ENCODE measurements at regions not wholly inside any gene's neighbourhood (a gene's known extent, or its start where the extent isn't known, plus 50 kb on each side); places are given as distances from the start of the nearest gene placed in this dataset.

DNA sequence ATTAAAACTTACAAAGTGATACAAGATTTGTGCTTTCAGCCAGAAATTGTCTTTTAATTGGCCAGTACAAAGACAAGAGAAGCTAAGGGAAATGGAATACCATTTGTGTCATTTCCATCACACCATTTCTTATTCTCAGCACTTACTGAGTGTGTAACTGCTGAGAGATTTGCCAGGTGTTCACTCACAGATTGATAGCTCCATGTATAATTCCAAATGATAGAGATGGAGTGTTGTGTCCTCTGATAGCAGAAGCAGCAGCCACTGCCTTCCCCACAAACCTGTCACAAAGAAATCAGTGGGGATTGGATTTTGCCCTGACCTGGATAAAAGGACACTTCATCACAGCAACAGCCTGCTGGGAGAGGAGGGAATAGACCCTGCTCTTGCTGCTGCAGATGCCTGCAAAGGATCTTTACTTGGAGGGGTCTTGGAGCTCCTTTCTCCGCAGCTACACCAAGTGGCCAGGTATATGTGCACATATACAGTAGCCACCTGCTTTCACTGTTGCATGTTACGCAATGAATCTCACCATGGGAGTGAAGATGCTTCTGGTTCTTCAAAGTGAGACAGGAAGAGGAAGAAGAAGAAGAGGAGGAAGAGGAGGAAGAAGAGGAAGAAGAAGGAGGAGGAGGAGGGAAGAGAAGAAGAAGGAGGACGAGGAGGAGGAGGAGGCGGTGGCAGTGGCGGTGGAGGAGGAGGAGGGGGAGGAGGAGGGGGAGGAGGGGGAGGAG is 78.7 kb upstream of the KCNJ15 start:
- no peak overlapping the region for H3K4me3 ChIP-seq (ENCODE audit: low read depth, low read length)
- TF ChIP-seq, protein P1, sequence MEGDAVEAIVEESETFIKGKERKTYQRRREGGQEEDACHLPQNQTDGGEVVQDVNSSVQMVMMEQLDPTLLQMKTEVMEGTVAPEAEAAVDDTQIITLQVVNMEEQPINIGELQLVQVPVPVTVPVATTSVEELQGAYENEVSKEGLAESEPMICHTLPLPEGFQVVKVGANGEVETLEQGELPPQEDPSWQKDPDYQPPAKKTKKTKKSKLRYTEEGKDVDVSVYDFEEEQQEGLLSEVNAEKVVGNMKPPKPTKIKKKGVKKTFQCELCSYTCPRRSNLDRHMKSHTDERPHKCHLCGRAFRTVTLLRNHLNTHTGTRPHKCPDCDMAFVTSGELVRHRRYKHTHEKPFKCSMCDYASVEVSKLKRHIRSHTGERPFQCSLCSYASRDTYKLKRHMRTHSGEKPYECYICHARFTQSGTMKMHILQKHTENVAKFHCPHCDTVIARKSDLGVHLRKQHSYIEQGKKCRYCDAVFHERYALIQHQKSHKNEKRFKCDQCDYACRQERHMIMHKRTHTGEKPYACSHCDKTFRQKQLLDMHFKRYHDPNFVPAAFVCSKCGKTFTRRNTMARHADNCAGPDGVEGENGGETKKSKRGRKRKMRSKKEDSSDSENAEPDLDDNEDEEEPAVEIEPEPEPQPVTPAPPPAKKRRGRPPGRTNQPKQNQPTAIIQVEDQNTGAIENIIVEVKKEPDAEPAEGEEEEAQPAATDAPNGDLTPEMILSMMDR (IDR thresholded peaks at IDR 0.05; ENCODE audit: insufficient read depth, low read depth, low read length), result no peak

DNA sequence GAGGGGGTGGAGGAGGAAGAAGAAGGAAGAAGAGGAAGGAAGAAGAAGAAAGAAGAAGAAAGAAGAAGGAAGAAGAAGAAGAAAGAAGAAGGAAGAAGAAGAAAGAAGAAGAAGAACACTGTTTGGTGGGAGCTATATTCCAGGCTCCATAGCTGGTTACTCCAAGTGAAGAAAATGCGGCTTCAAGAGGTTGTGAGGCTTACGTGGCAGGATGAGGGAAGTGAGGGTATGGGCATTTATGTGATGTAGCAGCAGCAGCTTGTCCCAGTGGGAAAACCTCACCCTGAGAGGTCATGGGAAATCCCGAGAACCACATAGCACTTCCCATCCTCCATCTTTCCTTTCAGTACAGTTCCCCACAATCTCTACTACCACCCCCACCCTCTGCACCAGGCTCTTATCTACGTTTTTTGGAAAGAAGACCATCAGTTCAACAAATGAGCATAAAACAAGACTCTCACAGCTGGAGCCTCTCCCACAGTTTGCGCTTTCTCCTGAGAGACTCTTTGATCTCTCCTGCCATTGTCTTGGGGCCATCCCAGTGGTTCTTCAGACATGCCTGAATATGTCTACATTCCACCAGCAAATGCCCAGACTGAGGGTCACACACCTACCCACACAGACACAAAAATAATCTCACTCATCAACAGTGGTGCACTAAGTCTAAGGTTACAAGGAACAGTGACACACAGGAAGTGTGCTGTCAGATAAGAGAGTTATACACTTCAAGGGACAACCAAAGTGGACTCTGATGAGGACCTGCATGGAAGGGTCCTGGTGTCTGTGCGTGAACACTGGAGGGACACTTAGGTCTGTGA is 77.9 kb upstream of the KCNJ15 start:
- TF ChIP-seq, protein P1 (IDR thresholded peaks at IDR 0.05; ENCODE audit: insufficient read depth, low read depth, low read length), result no peak
- H3K4me3 ChIP-seq (ENCODE audit: low read depth, low read length), result no peak overlapping the region
- no peak for DNase-seq (ENCODE audit: low read depth)

More for the DNA sequence above, 78.7 kb upstream of the KCNJ15 start:
- DNase-seq (ENCODE audit: low read depth), result no peak

DNA sequence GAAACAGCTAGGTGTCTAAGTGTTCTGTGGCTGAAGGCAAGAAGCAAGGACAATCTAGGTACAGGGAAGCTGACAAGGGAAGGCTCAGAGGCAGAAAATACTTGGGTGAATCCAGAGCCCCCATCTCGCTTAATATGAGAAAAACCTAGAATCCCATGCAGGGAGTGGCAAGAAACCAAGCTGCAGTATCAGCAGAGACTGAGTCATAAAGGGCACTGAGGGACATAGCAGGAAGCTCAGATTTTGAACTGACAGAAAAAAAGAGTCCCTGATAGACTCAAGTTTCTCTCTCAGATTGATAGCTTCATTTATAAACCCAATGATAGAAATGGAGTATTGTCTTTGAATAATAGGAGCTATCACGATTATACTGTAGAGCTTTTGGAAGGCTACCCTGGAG is 77.3 kb upstream of the KCNJ15 start:
- DNase-seq (ENCODE audit: low read depth), result no peak
- TF ChIP-seq, protein P1 (IDR thresholded peaks at IDR 0.05; ENCODE audit: insufficient read depth, low read depth, low read length), result no peak
- H3K4me3 ChIP-seq (ENCODE audit: low read depth, low read length), result no peak overlapping the region

DNA sequence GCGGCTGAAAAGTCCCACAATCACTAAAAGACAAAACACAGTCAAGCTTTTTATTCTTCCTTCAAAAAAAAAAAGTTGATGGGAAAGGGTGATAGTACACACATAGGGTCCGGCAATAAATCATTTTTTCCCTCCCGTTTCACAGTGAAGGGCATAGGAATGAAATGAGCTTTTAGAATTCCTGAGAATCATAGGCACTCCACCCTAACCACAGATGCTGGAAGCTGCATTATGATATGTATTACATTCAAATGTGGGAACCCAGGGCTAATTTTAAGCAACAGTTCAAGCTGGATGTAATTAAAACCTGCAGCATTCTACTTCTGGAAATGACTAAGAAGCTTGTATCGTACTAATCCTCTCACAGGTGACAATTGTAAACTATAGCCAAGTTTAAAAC is 75.7 kb upstream of the KCNJ15 start:
- H3K4me3 ChIP-seq (ENCODE audit: low read depth, low read length), result no peak overlapping the region
- TF ChIP-seq, protein P1 (IDR thresholded peaks at IDR 0.05; ENCODE audit: insufficient read depth, low read depth, low read length), result no peak
- DNase-seq (ENCODE audit: low read depth), result peak; percentile 60

DNA sequence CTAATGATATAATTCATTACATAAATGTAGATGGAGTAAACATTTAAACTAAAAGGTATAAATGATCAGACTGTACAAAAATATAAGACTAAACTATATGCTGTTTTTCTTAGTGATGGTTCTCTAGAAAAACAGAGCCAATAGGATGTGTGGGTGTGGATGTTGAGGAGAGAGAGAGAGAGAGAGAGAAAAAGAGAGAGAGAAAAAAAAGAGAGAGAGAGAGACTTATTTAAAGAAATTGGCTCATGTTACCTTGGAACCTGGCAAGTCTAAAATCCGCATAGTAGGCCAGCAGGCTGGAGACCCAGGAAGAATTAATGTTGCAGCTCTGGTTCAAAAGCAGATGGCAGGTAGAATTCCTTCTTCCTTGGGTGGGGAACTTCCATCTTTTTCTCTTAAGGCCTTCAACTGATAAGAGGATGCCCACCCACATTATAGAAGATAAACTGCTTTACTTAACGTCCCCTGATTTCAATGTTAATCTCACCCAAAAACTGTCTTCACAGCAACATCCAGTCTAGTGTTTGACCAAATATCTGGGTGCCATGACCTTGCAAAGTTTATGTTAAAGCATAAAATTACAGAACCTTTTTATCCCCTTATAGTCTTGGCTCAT is 74.3 kb upstream of the KCNJ15 start:
- no peak for DNase-seq (ENCODE audit: low read depth)
- H3K4me3 ChIP-seq (ENCODE audit: low read depth, low read length), result no peak overlapping the region
- TF ChIP-seq, protein P1 (IDR thresholded peaks at IDR 0.05; ENCODE audit: insufficient read depth, low read depth, low read length), result no peak

DNA sequence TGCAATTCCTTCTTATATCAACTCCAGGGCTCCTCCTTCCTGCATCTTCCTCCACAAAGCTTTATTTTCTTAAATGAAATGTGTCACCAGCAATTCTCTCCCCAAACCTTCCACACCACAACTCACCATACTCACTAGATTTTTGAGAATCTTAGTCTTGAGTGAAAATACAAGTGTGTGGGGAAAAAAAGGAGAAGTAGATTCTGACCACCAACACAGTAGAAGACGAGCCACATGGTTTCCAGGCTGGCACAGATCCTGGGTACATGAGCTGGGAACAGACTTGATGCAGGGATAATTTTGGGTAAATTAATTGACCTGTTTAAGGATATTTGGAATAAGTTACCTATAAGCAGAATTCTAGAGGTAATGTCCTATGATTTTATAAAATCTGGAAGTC is 72.8 kb upstream of the KCNJ15 start:
- no peak overlapping the region for H3K4me3 ChIP-seq (ENCODE audit: low read depth, low read length)
- TF ChIP-seq, protein P1 (IDR thresholded peaks at IDR 0.05; ENCODE audit: insufficient read depth, low read depth, low read length), result no peak
- no peak for DNase-seq (ENCODE audit: low read depth)

Measured in fibroblast of villous mesenchyme (primary cell).